ENCODE measurements at regions not wholly inside any gene's neighbourhood (a gene's known extent, or its start where the extent isn't known, plus 50 kb on each side); places are given as distances from the start of the nearest gene placed in this dataset.

DNA sequence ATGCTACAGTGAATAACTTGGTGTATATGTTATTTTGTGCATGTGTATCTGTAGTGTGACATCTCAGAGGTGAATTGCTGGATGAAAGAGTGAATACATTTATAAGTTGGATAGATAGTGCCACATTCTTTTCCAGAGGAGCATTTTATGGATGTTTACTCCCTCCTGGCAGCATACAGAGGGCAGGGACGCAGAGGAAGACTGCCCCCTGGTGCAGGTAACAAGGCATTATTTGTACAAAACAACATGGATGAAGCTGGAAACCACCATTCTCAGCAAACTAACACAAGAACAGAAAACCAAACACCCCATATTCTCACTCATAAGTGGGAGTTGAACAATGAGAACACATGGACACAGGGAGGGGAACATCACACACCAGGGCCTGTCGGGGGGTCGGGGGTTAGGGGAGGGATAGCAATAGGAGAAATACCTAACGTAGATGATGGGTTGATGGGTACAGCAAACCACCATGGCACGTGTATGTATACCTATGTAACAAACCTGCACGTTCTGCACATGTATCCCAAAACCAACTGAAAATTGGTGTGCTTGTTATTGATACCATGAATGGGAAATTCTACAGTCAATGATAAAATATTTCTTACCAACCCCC, 57.9 kb upstream of the CTXND1 start:
- H3K4me3 ChIP-seq (ENCODE audit: extremely low read depth in 1 of 4, insufficient read depth in 2 of 4, low read depth in 3 of 4, low read length in 4 of 4): no peak overlapping the region
- H3K27me3 ChIP-seq (replicated peaks in 1 of 4; ENCODE audit: control insufficient read depth in 3 of 4, extremely low read depth in 1 of 4, insufficient read depth in 3 of 4, low read length in 3 of 4): no peaks in the 10 kb centered on the region
- ChIA-PET POLR2A (ENCODE audit: partially characterized antibody) (no interaction called here), CTCF (ENCODE audit: partially characterized antibody) (interaction anchor here (0.6 to 4.7 kb wide), 27 partner anchors 8 to 782 kb away, joined by 3 to 39 read pairs (median 4); no protein-coding TSS in a partner anchor)
- H3K14ac ChIP-seq (ENCODE audit: insufficient read length): no peak overlapping the region
- H3K18ac ChIP-seq (ENCODE audit: extremely low read depth, low read length): no peak overlapping the region
- H3K9ac ChIP-seq (replicated peaks in 1 of 4; ENCODE audit: extremely low read depth in 1 of 4, low read depth in 3 of 4, low read length in 3 of 4): no peak overlapping the region
- H3K23me2 ChIP-seq (ENCODE audit: low read depth, low read length): no peaks in the 10 kb centered on the region
- no peak overlapping the region for H4K8ac ChIP-seq (ENCODE audit: extremely low read depth, insufficient read depth, low read length)
- no peak overlapping the region for H2BK120ac ChIP-seq (replicated peaks; ENCODE audit: low read depth, low read length)
- H3K4me2 ChIP-seq (ENCODE audit: insufficient read depth in 1 of 2, low read depth in 2 of 2, low read length in 2 of 2): no peak overlapping the region
- H3K56ac ChIP-seq (replicated peaks; ENCODE audit: insufficient read length, low read depth, low read length): no peak overlapping the region
- H3K79me2 ChIP-seq (ENCODE audit: control insufficient read depth in 1 of 2, insufficient read depth in 2 of 2, low read length in 2 of 2): no peaks in the 10 kb centered on the region
- H2BK12ac ChIP-seq (ENCODE audit: low read depth, low read length): no peak overlapping the region
- H2AK5ac ChIP-seq (ENCODE audit: low read depth, low read length): no peak overlapping the region
- no peak overlapping the region for H3K23ac ChIP-seq (ENCODE audit: insufficient read length)
- H4K91ac ChIP-seq (replicated peaks; ENCODE audit: insufficient read length, low read length): no peak overlapping the region
- H4K20me1 ChIP-seq (replicated peaks in 1 of 2; ENCODE audit: control insufficient read depth in 1 of 2, insufficient read depth in 2 of 2, low read length in 2 of 2): no peaks in the 10 kb centered on the region
- H3K79me1 ChIP-seq (ENCODE audit: low read depth, low read length): no peaks in the 10 kb centered on the region
- no peak overlapping the region for H4K5ac ChIP-seq (ENCODE audit: insufficient read length, low read depth, low read length)
- no peak overlapping the region for H3K27ac ChIP-seq (ENCODE audit: low read depth, low read length)
- H2BK5ac ChIP-seq (ENCODE audit: low read depth, low read length): no peak overlapping the region
- WGBS, 2 experiments (ENCODE audit: extremely low coverage in 1 of 2, insufficient coverage in 1 of 2, insufficient read length in 1 of 2, insufficient replicate concordance in 2 of 2, low coverage in 1 of 2, low lambda C conversion rate in 2 of 2, missing lambda C conversion rate in 1 of 2): 66% methylated on average over 5 of the region's 6 CpGs; no CpG with 5 or more reads in 1 of the 2 experiments
- no peaks in the 10 kb centered on the region for H3K4me1 ChIP-seq (replicated peaks in 1 of 4; ENCODE audit: control insufficient read depth in 3 of 4, insufficient read depth in 4 of 4, low read length in 3 of 4)
- DNase-seq (ENCODE audit: low read depth in 1 of 2, low spot score in 2 of 2) (no peak), FAIRE-seq (peak; percentile 57)
- no peak overlapping the region for H2BK15ac ChIP-seq (ENCODE audit: low read length)
- H3K36me3 ChIP-seq (ENCODE audit: control insufficient read depth in 2 of 4, insufficient read depth in 4 of 4, low read length in 3 of 4): no peaks in the 10 kb centered on the region
- H2BK20ac ChIP-seq (ENCODE audit: low read length): no peak overlapping the region
- H3K9me3 ChIP-seq (ENCODE audit: insufficient read depth in 2 of 2, low read depth in 1 of 2, low read length in 1 of 2): no peaks in the 10 kb centered on the region
- no peak overlapping the region for H2AFZ ChIP-seq (ENCODE audit: low read length)
- no peak overlapping the region for H3K4ac ChIP-seq (replicated peaks; ENCODE audit: insufficient read length, low read depth, low read length)
- TF ChIP-seq RAD21 (IDR thresholded peaks at IDR 0.05 in 1 of 2, conservative IDR thresholded peaks at IDR 0.05 in 1 of 2; ENCODE audit: low read depth in 2 of 2, low read length in 2 of 2) (peak; percentile 82 to 83), TBP (IDR thresholded peaks at IDR 0.05; ENCODE audit: low read depth, low read length) (no peak), YY1 (IDR thresholded peaks at IDR 0.05; ENCODE audit: low read depth, low read length) (peak; percentile 66; the same call in 1 of the 2 replicates), ASH2L (IDR thresholded peaks at IDR 0.05; ENCODE audit: low read length) (no peak)
- TF ChIP-seq, protein P1, sequence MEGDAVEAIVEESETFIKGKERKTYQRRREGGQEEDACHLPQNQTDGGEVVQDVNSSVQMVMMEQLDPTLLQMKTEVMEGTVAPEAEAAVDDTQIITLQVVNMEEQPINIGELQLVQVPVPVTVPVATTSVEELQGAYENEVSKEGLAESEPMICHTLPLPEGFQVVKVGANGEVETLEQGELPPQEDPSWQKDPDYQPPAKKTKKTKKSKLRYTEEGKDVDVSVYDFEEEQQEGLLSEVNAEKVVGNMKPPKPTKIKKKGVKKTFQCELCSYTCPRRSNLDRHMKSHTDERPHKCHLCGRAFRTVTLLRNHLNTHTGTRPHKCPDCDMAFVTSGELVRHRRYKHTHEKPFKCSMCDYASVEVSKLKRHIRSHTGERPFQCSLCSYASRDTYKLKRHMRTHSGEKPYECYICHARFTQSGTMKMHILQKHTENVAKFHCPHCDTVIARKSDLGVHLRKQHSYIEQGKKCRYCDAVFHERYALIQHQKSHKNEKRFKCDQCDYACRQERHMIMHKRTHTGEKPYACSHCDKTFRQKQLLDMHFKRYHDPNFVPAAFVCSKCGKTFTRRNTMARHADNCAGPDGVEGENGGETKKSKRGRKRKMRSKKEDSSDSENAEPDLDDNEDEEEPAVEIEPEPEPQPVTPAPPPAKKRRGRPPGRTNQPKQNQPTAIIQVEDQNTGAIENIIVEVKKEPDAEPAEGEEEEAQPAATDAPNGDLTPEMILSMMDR (IDR thresholded peaks at IDR 0.05; ENCODE audit: control extremely low read depth in 1 of 3, insufficient read depth in 1 of 3, low read depth in 1 of 3, low read length in 3 of 3): peak; percentile 65 to 73 (median 73)

Measured in H1 (cell line).